ENCODE measurements at regions not wholly inside any gene's neighbourhood (a gene's known extent, or its start where the extent isn't known, plus 50 kb on each side); places are given as distances from the start of the nearest gene placed in this dataset.

- Histone ChIP-seq H3K4ac (ENCODE audit: low read depth, low read length) (no peak overlapping the region), H3K4me1 (ENCODE audit: control insufficient read depth, insufficient read depth, low read length) (no peaks in the 10 kb centered on the region), H2BK120ac (ENCODE audit: low read depth, low read length) (no peak overlapping the region), H2BK20ac (ENCODE audit: low read depth, low read length) (no peak overlapping the region), H4K8ac (ENCODE audit: low read depth in 2 of 2, low read length in 2 of 2) (no peak overlapping the region), H3K79me1 (ENCODE audit: low read depth in 1 of 2, low read length in 2 of 2) (no peaks in the 10 kb centered on the region), H2BK15ac (ENCODE audit: low read depth, low read length) (no peak overlapping the region), H3K56ac (ENCODE audit: extremely low read depth, insufficient read depth, low read length) (no peak overlapping the region), H3K9ac (ENCODE audit: low read depth, low read length) (no peak overlapping the region), H3K27me3 (ENCODE audit: control insufficient read depth, insufficient read depth, low read length) (no peaks in the 10 kb centered on the region), H3K9me3 (ENCODE audit: control insufficient read depth, insufficient read depth, low read length) (0 out of 2 replicates have a peak, but pooled peaks cover 4% of the 10 kb centered on the region), H3K36me3 (ENCODE audit: control insufficient read depth, insufficient read depth, low read length) (no peaks in the 10 kb centered on the region), H3K18ac (ENCODE audit: low read depth, low read length) (no peak overlapping the region), H3K27ac (ENCODE audit: insufficient read depth, low read length) (no peak overlapping the region), H4K20me1 (ENCODE audit: insufficient read depth, low read length) (no peaks in the 10 kb centered on the region), H2AK9ac (replicated peaks; ENCODE audit: low read depth, low read length, poor library complexity) (no peak overlapping the region), H4K91ac (ENCODE audit: insufficient read depth, low read depth, low read length) (no peak overlapping the region), H3K4me3 (ENCODE audit: insufficient read depth, low read depth, low read length) (no peak overlapping the region), H3K14ac (replicated peaks; ENCODE audit: low read depth, low read length) (no peak overlapping the region), H3K23ac (ENCODE audit: low read depth, low read length) (no peak overlapping the region), H2AK5ac (ENCODE audit: low read depth, low read length) (no peak overlapping the region), H3K9me1 (ENCODE audit: insufficient read depth, low read length) (no peaks in the 10 kb centered on the region), H2BK5ac (ENCODE audit: low read depth, low read length, poor library complexity, severe bottlenecking) (no peak overlapping the region), H2AFZ (replicated peaks; ENCODE audit: low read length, poor library complexity) (no peak overlapping the region), H4K5ac (ENCODE audit: low read depth, low read length) (no peak overlapping the region), H3K4me2 (ENCODE audit: low read depth, low read length) (no peak overlapping the region)
- no TSS peak for BruUV-seq (replicated peaks)
- intact Hi-C loops (cut with micrococcal nuclease) = no loop called here
- no peak for TF ChIP-seq NFE2L2 (IDR thresholded peaks at IDR 0.05; ENCODE audit: low read depth, low read length)
- TF ChIP-seq, protein P1, sequence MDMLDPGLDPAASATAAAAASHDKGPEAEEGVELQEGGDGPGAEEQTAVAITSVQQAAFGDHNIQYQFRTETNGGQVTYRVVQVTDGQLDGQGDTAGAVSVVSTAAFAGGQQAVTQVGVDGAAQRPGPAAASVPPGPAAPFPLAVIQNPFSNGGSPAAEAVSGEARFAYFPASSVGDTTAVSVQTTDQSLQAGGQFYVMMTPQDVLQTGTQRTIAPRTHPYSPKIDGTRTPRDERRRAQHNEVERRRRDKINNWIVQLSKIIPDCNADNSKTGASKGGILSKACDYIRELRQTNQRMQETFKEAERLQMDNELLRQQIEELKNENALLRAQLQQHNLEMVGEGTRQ (IDR thresholded peaks at IDR 0.05; ENCODE audit: low read depth, low read length) = no peak
- no peak for TF ChIP-seq RCOR1 (IDR thresholded peaks at IDR 0.05; ENCODE audit: insufficient replicate concordance, low read length)
- no peak for TF ChIP-seq SMC3 (IDR thresholded peaks at IDR 0.05; ENCODE audit: low read depth, low read length)
- TF ChIP-seq RFX5 (IDR thresholded peaks at IDR 0.05; ENCODE audit: low read depth, low read length) = no peak
- no peak for TF ChIP-seq RAD21 (IDR thresholded peaks at IDR 0.05; ENCODE audit: low read length)
- no peak for TF ChIP-seq FOS (IDR thresholded peaks at IDR 0.05; ENCODE audit: low read depth, low read length)
- no peak for TF ChIP-seq POLR2A (IDR thresholded peaks at IDR 0.05; ENCODE audit: low read depth, low read length)
- no peak for TF ChIP-seq MAFK (IDR thresholded peaks at IDR 0.05; ENCODE audit: low read depth, low read length)
- TF ChIP-seq, protein P2, sequence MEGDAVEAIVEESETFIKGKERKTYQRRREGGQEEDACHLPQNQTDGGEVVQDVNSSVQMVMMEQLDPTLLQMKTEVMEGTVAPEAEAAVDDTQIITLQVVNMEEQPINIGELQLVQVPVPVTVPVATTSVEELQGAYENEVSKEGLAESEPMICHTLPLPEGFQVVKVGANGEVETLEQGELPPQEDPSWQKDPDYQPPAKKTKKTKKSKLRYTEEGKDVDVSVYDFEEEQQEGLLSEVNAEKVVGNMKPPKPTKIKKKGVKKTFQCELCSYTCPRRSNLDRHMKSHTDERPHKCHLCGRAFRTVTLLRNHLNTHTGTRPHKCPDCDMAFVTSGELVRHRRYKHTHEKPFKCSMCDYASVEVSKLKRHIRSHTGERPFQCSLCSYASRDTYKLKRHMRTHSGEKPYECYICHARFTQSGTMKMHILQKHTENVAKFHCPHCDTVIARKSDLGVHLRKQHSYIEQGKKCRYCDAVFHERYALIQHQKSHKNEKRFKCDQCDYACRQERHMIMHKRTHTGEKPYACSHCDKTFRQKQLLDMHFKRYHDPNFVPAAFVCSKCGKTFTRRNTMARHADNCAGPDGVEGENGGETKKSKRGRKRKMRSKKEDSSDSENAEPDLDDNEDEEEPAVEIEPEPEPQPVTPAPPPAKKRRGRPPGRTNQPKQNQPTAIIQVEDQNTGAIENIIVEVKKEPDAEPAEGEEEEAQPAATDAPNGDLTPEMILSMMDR (conservative IDR thresholded peaks at IDR 0.05; ENCODE audit: low read depth, low read length) = no peak
- no peak for TF ChIP-seq CEBPB (IDR thresholded peaks at IDR 0.05; ENCODE audit: low read depth, low read length)
- TF ChIP-seq MXI1 (IDR thresholded peaks at IDR 0.05; ENCODE audit: borderline replicate concordance, low read depth, low read length) = no peak
- TF ChIP-seq, protein P3, sequence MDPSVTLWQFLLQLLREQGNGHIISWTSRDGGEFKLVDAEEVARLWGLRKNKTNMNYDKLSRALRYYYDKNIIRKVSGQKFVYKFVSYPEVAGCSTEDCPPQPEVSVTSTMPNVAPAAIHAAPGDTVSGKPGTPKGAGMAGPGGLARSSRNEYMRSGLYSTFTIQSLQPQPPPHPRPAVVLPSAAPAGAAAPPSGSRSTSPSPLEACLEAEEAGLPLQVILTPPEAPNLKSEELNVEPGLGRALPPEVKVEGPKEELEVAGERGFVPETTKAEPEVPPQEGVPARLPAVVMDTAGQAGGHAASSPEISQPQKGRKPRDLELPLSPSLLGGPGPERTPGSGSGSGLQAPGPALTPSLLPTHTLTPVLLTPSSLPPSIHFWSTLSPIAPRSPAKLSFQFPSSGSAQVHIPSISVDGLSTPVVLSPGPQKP (IDR thresholded peaks at IDR 0.05; ENCODE audit: borderline replicate concordance, low read depth, low read length) = no peak
- no peak for TF ChIP-seq MAZ (IDR thresholded peaks at IDR 0.05; ENCODE audit: borderline replicate concordance, low read depth, low read length)
- TF ChIP-seq BHLHE40 (IDR thresholded peaks at IDR 0.05; ENCODE audit: low read depth, low read length) = no peak
- no peak for TF ChIP-seq CHD1 (IDR thresholded peaks at IDR 0.05; ENCODE audit: low read depth, low read length)
- no peak for ATAC-seq (ENCODE audit: low read depth)
- 40% methylated on average over 1 of the region's 6 CpGs; no CpG with 5 or more reads in 1 of the 2 experiments for WGBS, 2 experiments (ENCODE audit: extremely low coverage in 2 of 2, insufficient read length in 1 of 2)
- no peak for DNase-seq
- CTCF ChIA-PET = no interaction called here
- in situ Hi-C loops (cut with MboI; ENCODE audit: low sequenced_read_pairs) = no loop called here
- dilution Hi-C loops (cut with HindIII; ENCODE audit: low sequenced_read_pairs, unreplicated experiment) = no loop called here
- POLR2A ChIA-PET (ENCODE audit: unreplicated experiment) = no interaction called here
Measured at GRCh38 chr4:96317891-96318290, 478.0 kb downstream of the PDHA2 start.
